ENCODE measurements at regions not wholly inside any gene's neighbourhood (a gene's known extent, or its start where the extent isn't known, plus 50 kb on each side); places are given as distances from the start of the nearest gene placed in this dataset.

DNA sequence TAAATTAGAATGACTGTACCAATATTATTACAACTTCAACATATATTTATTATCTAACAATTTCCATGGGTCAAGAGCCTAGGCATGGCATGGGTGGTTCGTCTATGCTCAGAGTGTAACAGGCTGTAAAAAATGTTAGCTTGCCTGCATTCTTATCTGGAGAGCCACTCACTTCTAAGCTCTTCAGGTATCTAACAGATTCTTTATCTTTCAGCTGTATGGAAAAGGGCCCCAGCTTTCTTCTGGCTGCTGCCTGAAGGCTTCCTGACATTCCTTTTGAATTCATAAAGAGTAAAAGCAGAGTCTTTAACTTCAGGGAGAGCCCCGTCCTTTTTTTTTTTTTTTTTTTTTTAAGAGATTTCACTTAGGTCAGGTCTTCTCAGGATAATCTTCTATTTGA lies 648.8 kb downstream of the NXPH1 start:
- Mint-ChIP-seq H3K36me3 (ENCODE audit: low read depth) (no peaks in the 10 kb centered on the region), H3K4me1 (no peaks in the 10 kb centered on the region), H3K4me3 (no peak overlapping the region), H3K27me3 (ENCODE audit: low read depth, poor library complexity) (no peaks in the 10 kb centered on the region), H3K9me3 (no peaks in the 10 kb centered on the region), H3K27ac (no peak overlapping the region)
- no peak for DNase-seq
- TF ChIP-seq, protein P1, sequence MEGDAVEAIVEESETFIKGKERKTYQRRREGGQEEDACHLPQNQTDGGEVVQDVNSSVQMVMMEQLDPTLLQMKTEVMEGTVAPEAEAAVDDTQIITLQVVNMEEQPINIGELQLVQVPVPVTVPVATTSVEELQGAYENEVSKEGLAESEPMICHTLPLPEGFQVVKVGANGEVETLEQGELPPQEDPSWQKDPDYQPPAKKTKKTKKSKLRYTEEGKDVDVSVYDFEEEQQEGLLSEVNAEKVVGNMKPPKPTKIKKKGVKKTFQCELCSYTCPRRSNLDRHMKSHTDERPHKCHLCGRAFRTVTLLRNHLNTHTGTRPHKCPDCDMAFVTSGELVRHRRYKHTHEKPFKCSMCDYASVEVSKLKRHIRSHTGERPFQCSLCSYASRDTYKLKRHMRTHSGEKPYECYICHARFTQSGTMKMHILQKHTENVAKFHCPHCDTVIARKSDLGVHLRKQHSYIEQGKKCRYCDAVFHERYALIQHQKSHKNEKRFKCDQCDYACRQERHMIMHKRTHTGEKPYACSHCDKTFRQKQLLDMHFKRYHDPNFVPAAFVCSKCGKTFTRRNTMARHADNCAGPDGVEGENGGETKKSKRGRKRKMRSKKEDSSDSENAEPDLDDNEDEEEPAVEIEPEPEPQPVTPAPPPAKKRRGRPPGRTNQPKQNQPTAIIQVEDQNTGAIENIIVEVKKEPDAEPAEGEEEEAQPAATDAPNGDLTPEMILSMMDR (IDR thresholded peaks at IDR 0.05): no peak

GRCh38 chr7:9083837-9084236 lies 650.4 kb downstream of the NXPH1 start:
- DNase-seq: no peak
- H3K4me3 Mint-ChIP-seq: no peak overlapping the region
- no peaks in the 10 kb centered on the region for H3K36me3 Mint-ChIP-seq (ENCODE audit: low read depth)
- no peaks in the 10 kb centered on the region for H3K4me1 Mint-ChIP-seq
- TF ChIP-seq, protein P1 (IDR thresholded peaks at IDR 0.05): no peak
- no peaks in the 10 kb centered on the region for H3K27me3 Mint-ChIP-seq (ENCODE audit: low read depth, poor library complexity)
- H3K9me3 Mint-ChIP-seq: no peaks in the 10 kb centered on the region
- no peak overlapping the region for H3K27ac Mint-ChIP-seq

- no peaks in the 10 kb centered on the region for H3K27me3 Mint-ChIP-seq (ENCODE audit: low read depth, poor library complexity)
- H3K4me3 Mint-ChIP-seq: no peak overlapping the region
Observed at GRCh38 chr7:9091282-9091681, 657.9 kb downstream of the NXPH1 start.

GRCh38 chr7:9097565-9098060 lies 664.2 kb downstream of the NXPH1 start:
- no peaks in the 10 kb centered on the region for H3K36me3 Mint-ChIP-seq (ENCODE audit: low read depth)
- H3K27ac Mint-ChIP-seq: no peak overlapping the region
- TF ChIP-seq, protein P1 (IDR thresholded peaks at IDR 0.05): no peak
- no peaks in the 10 kb centered on the region for H3K4me1 Mint-ChIP-seq
- H3K4me3 Mint-ChIP-seq: no peak overlapping the region
- DNase-seq: no peak
- H3K27me3 Mint-ChIP-seq (ENCODE audit: low read depth, poor library complexity): no peaks in the 10 kb centered on the region
- H3K9me3 Mint-ChIP-seq: peaks cover 2% of the 10 kb centered on the region

More at GRCh38 chr7:9091282-9091681, 657.9 kb downstream of the NXPH1 start:
- no peaks in the 10 kb centered on the region for H3K36me3 Mint-ChIP-seq (ENCODE audit: low read depth)
- peaks cover 6% of the 10 kb centered on the region for H3K9me3 Mint-ChIP-seq
- TF ChIP-seq, protein P1 (IDR thresholded peaks at IDR 0.05): no peak
- no peak overlapping the region for H3K27ac Mint-ChIP-seq
- DNase-seq: no peak
- H3K4me1 Mint-ChIP-seq: no peaks in the 10 kb centered on the region

DNA sequence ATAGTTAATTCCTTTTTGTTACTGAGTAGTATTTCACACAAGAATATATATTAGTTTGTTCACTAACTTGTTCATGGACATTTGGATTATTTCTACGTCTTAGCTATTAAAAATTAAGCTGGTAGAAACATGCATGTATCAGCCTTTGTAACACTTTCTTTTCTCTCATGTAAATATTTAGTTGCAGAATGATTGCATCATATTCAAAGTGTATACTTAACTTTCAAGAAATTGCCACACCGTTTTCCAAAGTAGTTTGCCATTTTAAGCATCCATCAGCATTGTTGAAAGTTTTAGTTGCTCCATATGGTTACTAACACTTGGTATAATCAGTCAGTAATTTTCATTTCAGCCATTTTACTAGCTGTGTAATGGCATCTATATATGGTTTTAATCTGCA lies 666.9 kb downstream of the NXPH1 start:
- Mint-ChIP-seq H3K27ac (no peak overlapping the region), H3K4me3 (no peak overlapping the region), H3K9me3 (peaks cover 2% of the 10 kb centered on the region), H3K27me3 (ENCODE audit: low read depth, poor library complexity) (no peaks in the 10 kb centered on the region), H3K4me1 (no peaks in the 10 kb centered on the region), H3K36me3 (ENCODE audit: low read depth) (no peaks in the 10 kb centered on the region)
- no peak for DNase-seq
- TF ChIP-seq, protein P1 (IDR thresholded peaks at IDR 0.05): no peak

GRCh38 chr7:9102846-9103245 lies 669.4 kb downstream of the NXPH1 start:
- Mint-ChIP-seq H3K9me3 (peaks cover 2% of the 10 kb centered on the region), H3K27me3 (ENCODE audit: low read depth, poor library complexity) (no peaks in the 10 kb centered on the region), H3K27ac (no peak overlapping the region), H3K36me3 (ENCODE audit: low read depth) (no peaks in the 10 kb centered on the region), H3K4me1 (no peaks in the 10 kb centered on the region), H3K4me3 (no peak overlapping the region)
- TF ChIP-seq, protein P1 (IDR thresholded peaks at IDR 0.05): no peak
- no peak for DNase-seq
